ENCODE measurements at regions not wholly inside any gene's neighbourhood (a gene's known extent, or its start where the extent isn't known, plus 50 kb on each side); places are given as distances from the start of the nearest gene placed in this dataset.
A peak's percentile ranks its signal among the peaks of the same experiment; 100 is the strongest.
"Not testable (repeated sequence)": the region's sequence is repeated elsewhere in the genome, so short reads cannot be mapped to it uniquely, and the experiment has no call there.

- H3K4me1 Mint-ChIP-seq, result peaks cover 6% of the 10 kb centered on the region
- DNase-seq (ENCODE audit: low spot score in 2 of 2), result no peak
- H3K36me3 Mint-ChIP-seq (ENCODE audit: insufficient read depth), result peaks cover 6% of the 10 kb centered on the region
- peaks cover 32% of the 10 kb centered on the region for H3K27me3 Mint-ChIP-seq
- H3K4me3 Mint-ChIP-seq, result no peak overlapping the region
- H3K27ac Mint-ChIP-seq (ENCODE audit: low read depth), result no peak overlapping the region
- peaks cover 16% of the 10 kb centered on the region for H3K9me3 Mint-ChIP-seq
- no peak for ATAC-seq (replicated peaks; ENCODE audit: extremely low read depth, poor library complexity, severe bottlenecking)
These were observed 136.0 kb downstream of the LMLN start for GRCh38 chr3:198096015-198096414.

- Mint-ChIP-seq H3K27me3 (peaks cover 31% of the 10 kb centered on the region), H3K4me3 (no peak overlapping the region), H3K4me1 (peaks cover 6% of the 10 kb centered on the region), H3K27ac (ENCODE audit: low read depth) (no peak overlapping the region), H3K9me3 (peaks cover 16% of the 10 kb centered on the region), H3K36me3 (ENCODE audit: insufficient read depth) (peaks cover 6% of the 10 kb centered on the region)
- no peak for DNase-seq (ENCODE audit: low spot score in 2 of 2)
- no peak for ATAC-seq (replicated peaks; ENCODE audit: extremely low read depth, poor library complexity, severe bottlenecking)
These were observed 137.0 kb downstream of the LMLN start for GRCh38 chr3:198097048-198097447.

- Mint-ChIP-seq H3K36me3 (ENCODE audit: insufficient read depth) (peaks cover 12% of the 10 kb centered on the region), H3K27me3 (peaks cover 15% of the 10 kb centered on the region), H3K27ac (ENCODE audit: low read depth) (peak overlapping the region; percentile 85), H3K9me3 (peaks cover 24% of the 10 kb centered on the region), H3K4me3 (peak overlapping the region; percentile 37), H3K4me1 (peaks cover 13% of the 10 kb centered on the region)
- DNase-seq (ENCODE audit: low spot score in 2 of 2); ATAC-seq (replicated peaks; ENCODE audit: extremely low read depth, poor library complexity, severe bottlenecking): not testable (repeated sequence)
These were observed 138.7 kb downstream of the LMLN start for GRCh38 chr3:198098661-198099081.

- Mint-ChIP-seq H3K4me1 (peaks cover 14% of the 10 kb centered on the region), H3K4me3 (peak overlapping the region; percentile 44), H3K36me3 (ENCODE audit: insufficient read depth) (peaks cover 23% of the 10 kb centered on the region), H3K9me3 (peaks cover 24% of the 10 kb centered on the region), H3K27ac (ENCODE audit: low read depth) (peak overlapping the region; percentile 56)
- DNase-seq (ENCODE audit: low spot score in 2 of 2), result peak in 1 of 2 donors; percentile 35
- not testable (repeated sequence) for H3K27me3 Mint-ChIP-seq; ATAC-seq (replicated peaks; ENCODE audit: extremely low read depth, poor library complexity, severe bottlenecking)
These were observed 143.1 kb downstream of the LMLN start for GRCh38 chr3:198103070-198103469.

GRCh38 chr3:198106265-198106664 is 146.2 kb downstream of the LMLN start:
- H3K27me3 Mint-ChIP-seq, result peaks cover 13% of the 10 kb centered on the region
- no peak for ATAC-seq (replicated peaks; ENCODE audit: extremely low read depth, poor library complexity, severe bottlenecking)
- peaks cover 17% of the 10 kb centered on the region for H3K36me3 Mint-ChIP-seq (ENCODE audit: insufficient read depth)
- peaks cover 13% of the 10 kb centered on the region for H3K9me3 Mint-ChIP-seq
- peaks cover 8% of the 10 kb centered on the region for H3K4me1 Mint-ChIP-seq
- peak overlapping the region; percentile 21 for H3K4me3 Mint-ChIP-seq
- peak overlapping the region; percentile 49 for H3K27ac Mint-ChIP-seq (ENCODE audit: low read depth)
- no peak for DNase-seq (ENCODE audit: low spot score in 2 of 2)

GRCh38 chr3:198107840-198108734 is 148.1 kb downstream of the LMLN start:
- H3K4me3 Mint-ChIP-seq, result no peak overlapping the region
- DNase-seq (ENCODE audit: low spot score in 2 of 2), result no peak
- H3K4me1 Mint-ChIP-seq, result peaks cover 7% of the 10 kb centered on the region
- H3K36me3 Mint-ChIP-seq (ENCODE audit: insufficient read depth), result peaks cover 15% of the 10 kb centered on the region
- peaks cover 12% of the 10 kb centered on the region for H3K9me3 Mint-ChIP-seq
- no peak overlapping the region for H3K27ac Mint-ChIP-seq (ENCODE audit: low read depth)
- H3K27me3 Mint-ChIP-seq, result peaks cover 24% of the 10 kb centered on the region
- no peak for ATAC-seq (replicated peaks; ENCODE audit: extremely low read depth, poor library complexity, severe bottlenecking)

- ATAC-seq (replicated peaks; ENCODE audit: extremely low read depth, poor library complexity, severe bottlenecking), result no peak
- H3K9me3 Mint-ChIP-seq, result peaks cover 11% of the 10 kb centered on the region
These were observed 149.9 kb downstream of the LMLN start for GRCh38 chr3:198109883-198110282.

GRCh38 chr3:198112031-198112430 is 152.0 kb downstream of the LMLN start:
- no peak for ATAC-seq (replicated peaks; ENCODE audit: extremely low read depth, poor library complexity, severe bottlenecking)
- Mint-ChIP-seq H3K4me1 (peaks cover 6% of the 10 kb centered on the region), H3K4me3 (no peak overlapping the region), H3K27me3 (peaks cover 59% of the 10 kb centered on the region), H3K9me3 (peaks cover 11% of the 10 kb centered on the region), H3K27ac (ENCODE audit: low read depth) (no peak overlapping the region), H3K36me3 (ENCODE audit: insufficient read depth) (no peaks in the 10 kb centered on the region)
- DNase-seq (ENCODE audit: low spot score in 2 of 2), result no peak

More at GRCh38 chr3:198109883-198110282, 149.9 kb downstream of the LMLN start:
- no peak overlapping the region for H3K27ac Mint-ChIP-seq (ENCODE audit: low read depth)
- no peak for DNase-seq (ENCODE audit: low spot score in 2 of 2)
- H3K4me1 Mint-ChIP-seq, result peaks cover 6% of the 10 kb centered on the region
- no peak overlapping the region for H3K4me3 Mint-ChIP-seq
- peaks cover 11% of the 10 kb centered on the region for H3K36me3 Mint-ChIP-seq (ENCODE audit: insufficient read depth)
- H3K27me3 Mint-ChIP-seq, result peaks cover 42% of the 10 kb centered on the region

GRCh38 chr3:198113206-198114053 is 153.4 kb downstream of the LMLN start:
- Mint-ChIP-seq H3K4me1 (peaks cover 6% of the 10 kb centered on the region), H3K27me3 (peaks cover 68% of the 10 kb centered on the region), H3K4me3 (peak overlapping the region; percentile 47), H3K36me3 (ENCODE audit: insufficient read depth) (no peaks in the 10 kb centered on the region), H3K27ac (ENCODE audit: low read depth) (no peak overlapping the region), H3K9me3 (peaks cover 6% of the 10 kb centered on the region)
- DNase-seq (ENCODE audit: low spot score in 2 of 2), result no peak
- no peak for ATAC-seq (replicated peaks; ENCODE audit: extremely low read depth, poor library complexity, severe bottlenecking)

- H3K27ac Mint-ChIP-seq (ENCODE audit: low read depth); H3K4me3 Mint-ChIP-seq; H3K9me3 Mint-ChIP-seq; H3K36me3 Mint-ChIP-seq (ENCODE audit: insufficient read depth); DNase-seq (ENCODE audit: low spot score in 2 of 2); H3K4me1 Mint-ChIP-seq; ATAC-seq (replicated peaks; ENCODE audit: extremely low read depth, poor library complexity, severe bottlenecking): not testable (repeated sequence)
- peaks cover 78% of the 10 kb centered on the region for H3K27me3 Mint-ChIP-seq
These were observed 154.5 kb downstream of the LMLN start for GRCh38 chr3:198114516-198114915.

- not testable (repeated sequence) for H3K4me3 Mint-ChIP-seq; DNase-seq (ENCODE audit: low spot score in 2 of 2); ATAC-seq (replicated peaks; ENCODE audit: extremely low read depth, poor library complexity, severe bottlenecking); H3K36me3 Mint-ChIP-seq (ENCODE audit: insufficient read depth); H3K9me3 Mint-ChIP-seq; H3K27ac Mint-ChIP-seq (ENCODE audit: low read depth); H3K4me1 Mint-ChIP-seq
- H3K27me3 Mint-ChIP-seq, result peaks cover 30% of the 10 kb centered on the region
These were observed 162.2 kb downstream of the LMLN start for GRCh38 chr3:198122184-198122583.

- H3K4me1 Mint-ChIP-seq; H3K4me3 Mint-ChIP-seq; DNase-seq (ENCODE audit: low spot score in 2 of 2); H3K27ac Mint-ChIP-seq (ENCODE audit: low read depth); H3K9me3 Mint-ChIP-seq; H3K36me3 Mint-ChIP-seq (ENCODE audit: insufficient read depth); ATAC-seq (replicated peaks; ENCODE audit: extremely low read depth, poor library complexity, severe bottlenecking): not testable (repeated sequence)
- peaks cover 16% of the 10 kb centered on the region for H3K27me3 Mint-ChIP-seq
These were observed 177.2 kb downstream of the LMLN start for GRCh38 chr3:198137038-198137835.
